Brain microvascular endothelial cell (primary cell): ENCODE measurements at regions not wholly inside any gene's neighbourhood (a gene's known extent, or its start where the extent isn't known, plus 50 kb on each side); places are given as distances from the start of the nearest gene placed in this dataset.

Experiments
- DNase-seq: peaks from one replicate; pipeline ENCODE4 v3.0.0-alpha.2; 2020
- H3K27ac ChIP-seq: fragments of 250-450 bp; sonication (Bioruptor Pico); 2 replicates; pipeline ENCODE4 v1.5.1; 2020; ENCODE audit warnings: mild to moderate bottlenecking, moderate library complexity
- H3K27me3 ChIP-seq: fragments of 250-450 bp; sonication (Bioruptor Pico); replicated peaks from 2 replicates; pipeline ENCODE4 v1.5.1; 2020; ENCODE audit warnings: mild to moderate bottlenecking
- H3K36me3 ChIP-seq: fragments of 250-450 bp; sonication (Bioruptor Pico); replicated peaks from 2 replicates; pipeline ENCODE4 v1.5.1; 2020; ENCODE audit warnings: mild to moderate bottlenecking
- H3K4me3 ChIP-seq: 2 replicates; pipeline ENCODE4 v1.5.1; 2011; ENCODE audit warnings: low read depth, mild to moderate bottlenecking, control low read depth, low read length, moderate library complexity
- in situ Hi-C: cut with HindIII; loops from 2 replicates; pipeline ENCODE4 v1.10.0; 2017; ENCODE audit warnings: low sequenced_read_pairs, low pct_ligation_motif_present
- TF ChIP-seq, protein P1 (sequence below): IDR thresholded peaks from 2 replicates; pipeline ENCODE4 v1.5.1; 2011; ENCODE audit warnings: low read depth, mild to moderate bottlenecking, moderate library complexity, low read length, control low read depth, inconsistent platforms; ENCODE audit errors: missing control alignments

DNA sequence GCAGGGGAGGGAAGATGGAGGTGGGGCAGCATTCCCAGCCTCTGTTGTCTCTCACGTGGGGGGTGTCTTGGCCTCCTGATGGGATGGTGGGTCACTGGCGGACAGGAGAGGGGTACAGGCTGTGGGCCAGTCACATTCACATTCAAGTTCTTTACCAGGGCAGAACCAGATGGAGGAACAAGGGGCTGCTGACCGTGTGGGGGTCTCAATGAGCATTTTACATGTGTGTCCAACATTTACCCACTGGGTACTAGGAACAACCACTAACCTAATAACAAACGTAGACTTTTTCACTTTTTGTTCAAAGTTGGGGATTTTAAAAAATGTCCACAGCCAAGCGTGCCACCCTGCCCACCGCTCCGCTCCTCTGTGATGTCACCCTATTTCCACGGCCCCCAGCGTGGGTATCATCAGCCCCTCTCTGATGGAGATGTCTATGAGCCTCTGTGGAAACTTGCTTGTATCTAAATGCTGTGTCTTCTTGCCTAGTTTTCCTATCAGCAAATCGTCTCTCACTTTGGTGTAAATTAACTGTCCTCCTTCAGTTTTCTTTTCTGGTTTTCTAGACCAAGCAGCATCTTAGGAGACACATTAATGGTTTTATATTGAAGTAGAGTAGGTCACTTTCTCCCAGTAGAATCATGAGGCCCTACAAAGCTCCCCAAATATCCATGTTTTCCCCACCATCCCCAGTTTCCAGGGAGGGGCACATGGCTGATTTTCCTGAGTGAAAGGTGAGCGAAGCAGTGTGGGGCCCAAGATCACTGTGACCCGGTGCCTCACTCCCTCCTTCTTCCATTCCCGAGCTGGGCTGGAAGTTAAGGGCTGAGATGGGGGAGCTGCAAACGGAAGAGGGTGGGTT lies 936.7 kb downstream of the BRD1 start:
- Histone ChIP-seq H3K27me3 (no peaks in the 10 kb centered on the region), H3K36me3 (no peaks in the 10 kb centered on the region), H3K27ac (no peak overlapping the region), H3K4me3 (no peak overlapping the region)
- in situ Hi-C loops: no loop called here
- no peak for DNase-seq
- TF ChIP-seq, protein P1, sequence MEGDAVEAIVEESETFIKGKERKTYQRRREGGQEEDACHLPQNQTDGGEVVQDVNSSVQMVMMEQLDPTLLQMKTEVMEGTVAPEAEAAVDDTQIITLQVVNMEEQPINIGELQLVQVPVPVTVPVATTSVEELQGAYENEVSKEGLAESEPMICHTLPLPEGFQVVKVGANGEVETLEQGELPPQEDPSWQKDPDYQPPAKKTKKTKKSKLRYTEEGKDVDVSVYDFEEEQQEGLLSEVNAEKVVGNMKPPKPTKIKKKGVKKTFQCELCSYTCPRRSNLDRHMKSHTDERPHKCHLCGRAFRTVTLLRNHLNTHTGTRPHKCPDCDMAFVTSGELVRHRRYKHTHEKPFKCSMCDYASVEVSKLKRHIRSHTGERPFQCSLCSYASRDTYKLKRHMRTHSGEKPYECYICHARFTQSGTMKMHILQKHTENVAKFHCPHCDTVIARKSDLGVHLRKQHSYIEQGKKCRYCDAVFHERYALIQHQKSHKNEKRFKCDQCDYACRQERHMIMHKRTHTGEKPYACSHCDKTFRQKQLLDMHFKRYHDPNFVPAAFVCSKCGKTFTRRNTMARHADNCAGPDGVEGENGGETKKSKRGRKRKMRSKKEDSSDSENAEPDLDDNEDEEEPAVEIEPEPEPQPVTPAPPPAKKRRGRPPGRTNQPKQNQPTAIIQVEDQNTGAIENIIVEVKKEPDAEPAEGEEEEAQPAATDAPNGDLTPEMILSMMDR: no peak

DNA sequence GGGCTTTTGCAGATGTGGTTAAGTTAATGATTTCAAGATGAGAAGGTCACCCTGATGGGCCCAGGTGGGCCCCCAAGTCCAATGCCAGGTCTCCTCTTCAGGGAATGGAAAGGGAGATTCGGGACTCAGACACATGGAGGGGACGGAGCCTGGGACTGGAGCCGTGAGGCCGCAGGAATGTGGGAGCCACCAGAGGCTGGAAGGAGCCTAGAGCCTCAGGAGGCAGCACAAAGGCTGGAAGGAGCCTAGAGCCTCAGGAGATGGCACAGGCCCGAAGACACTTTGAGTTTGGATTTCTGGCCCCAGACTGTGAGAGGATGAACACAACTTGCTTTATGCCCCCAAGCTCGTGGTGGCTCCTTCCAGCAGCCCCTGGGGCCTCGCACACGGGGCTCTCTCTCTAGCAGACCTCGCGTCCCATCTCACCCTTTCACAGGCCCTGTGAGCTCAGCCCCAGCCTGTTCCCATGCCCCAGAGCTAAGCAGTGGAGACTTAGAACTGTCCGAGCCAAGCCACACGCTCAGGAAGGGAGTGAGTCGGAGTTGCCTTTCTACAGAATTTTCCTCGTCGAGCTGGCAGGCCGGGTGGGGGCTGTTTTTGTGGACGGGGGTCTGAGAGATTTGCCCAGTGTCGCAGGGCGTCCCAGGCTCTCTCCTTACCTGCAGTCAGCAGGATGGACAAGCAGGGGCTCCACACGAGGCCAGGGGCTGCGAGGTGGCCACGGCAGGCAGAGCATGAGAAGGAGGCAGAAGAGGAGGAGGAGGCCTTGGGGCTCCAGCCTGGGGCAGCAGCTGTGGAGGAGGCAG lies 937.6 kb downstream of the BRD1 start:
- no peaks in the 10 kb centered on the region for H3K27me3 ChIP-seq
- no peaks in the 10 kb centered on the region for H3K36me3 ChIP-seq
- H3K27ac ChIP-seq: no peak overlapping the region
- TF ChIP-seq, protein P1: no peak
- in situ Hi-C loops: no loop called here
- no peak for DNase-seq
- no peak overlapping the region for H3K4me3 ChIP-seq

DNA sequence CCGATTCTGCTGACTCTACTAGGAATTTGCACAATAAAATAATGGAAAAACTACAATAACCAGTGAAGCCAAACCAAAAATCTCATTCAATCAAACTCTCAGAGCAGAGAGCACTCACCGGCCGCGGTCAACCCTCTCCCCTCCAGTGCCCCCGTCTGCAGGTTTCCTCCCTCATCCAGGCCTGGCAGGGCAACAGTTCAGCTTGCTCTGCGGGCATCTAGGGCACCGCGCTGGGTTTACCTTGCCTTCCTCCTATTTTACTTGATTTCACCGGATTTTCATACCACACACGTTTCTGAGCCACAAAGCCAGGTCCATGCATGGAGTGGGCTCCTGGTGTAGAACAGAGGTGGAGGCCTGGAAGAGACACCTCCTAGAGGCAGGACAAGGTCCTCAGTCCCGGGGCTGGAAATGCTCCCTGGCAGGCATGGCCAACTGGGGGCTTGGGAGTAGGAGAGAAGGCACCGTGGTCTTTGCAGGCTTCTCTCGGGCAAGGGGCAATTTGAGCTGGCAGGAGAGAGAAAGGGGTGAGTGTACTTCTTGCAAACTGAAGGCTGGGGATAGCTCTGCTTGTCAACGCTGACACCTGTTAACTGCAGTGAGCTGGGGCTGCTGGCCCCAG lies 938.4 kb downstream of the BRD1 start:
- no peak overlapping the region for H3K4me3 ChIP-seq
- TF ChIP-seq, protein P1: no peak

DNA sequence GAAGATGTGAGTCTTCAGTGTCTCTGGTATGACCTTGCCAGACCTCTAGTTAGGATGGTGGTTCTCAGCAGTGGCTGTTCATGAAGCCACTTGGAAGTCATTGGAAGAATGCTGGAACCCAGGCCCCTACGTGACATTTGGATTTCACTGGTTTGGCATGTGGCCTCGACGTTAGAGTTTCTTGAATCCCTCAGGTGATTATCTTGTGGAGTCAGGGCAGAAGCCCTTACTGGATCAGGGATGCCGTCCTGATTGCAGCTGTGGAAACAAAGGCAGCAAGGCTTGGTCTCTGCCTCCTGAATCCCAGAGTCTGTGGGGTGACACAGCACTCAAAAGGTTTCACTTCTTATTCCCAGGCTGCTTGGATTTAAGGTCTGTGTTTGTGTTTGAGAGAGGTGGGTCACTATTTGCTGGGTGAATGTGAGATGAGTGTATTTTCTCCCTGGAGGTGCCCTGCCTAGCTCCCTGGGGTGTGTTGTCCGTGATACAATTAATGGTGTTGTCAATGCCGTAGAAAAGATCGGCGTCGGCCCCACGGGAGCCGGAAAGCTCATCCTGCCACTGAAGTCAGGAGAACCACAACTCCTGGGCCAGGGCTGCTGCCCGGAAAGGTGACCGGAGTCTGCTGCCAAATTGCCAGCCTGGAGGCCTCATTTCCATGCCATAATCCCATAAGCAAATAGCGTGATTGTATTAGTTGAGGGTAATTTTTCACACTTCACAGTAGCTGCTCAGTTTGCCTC lies 939.0 kb downstream of the BRD1 start:
- Histone ChIP-seq H3K36me3 (no peaks in the 10 kb centered on the region), H3K4me3 (no peak overlapping the region), H3K27me3 (no peaks in the 10 kb centered on the region), H3K27ac (no peak overlapping the region)
- TF ChIP-seq, protein P1: no peak
- in situ Hi-C loops: no loop called here
- no peak for DNase-seq

More for the DNA sequence above, 938.4 kb downstream of the BRD1 start:
- in situ Hi-C loops: no loop called here
- H3K27ac ChIP-seq: no peak overlapping the region
- H3K27me3 ChIP-seq: no peaks in the 10 kb centered on the region
- no peak for DNase-seq
- H3K36me3 ChIP-seq: no peaks in the 10 kb centered on the region

DNA sequence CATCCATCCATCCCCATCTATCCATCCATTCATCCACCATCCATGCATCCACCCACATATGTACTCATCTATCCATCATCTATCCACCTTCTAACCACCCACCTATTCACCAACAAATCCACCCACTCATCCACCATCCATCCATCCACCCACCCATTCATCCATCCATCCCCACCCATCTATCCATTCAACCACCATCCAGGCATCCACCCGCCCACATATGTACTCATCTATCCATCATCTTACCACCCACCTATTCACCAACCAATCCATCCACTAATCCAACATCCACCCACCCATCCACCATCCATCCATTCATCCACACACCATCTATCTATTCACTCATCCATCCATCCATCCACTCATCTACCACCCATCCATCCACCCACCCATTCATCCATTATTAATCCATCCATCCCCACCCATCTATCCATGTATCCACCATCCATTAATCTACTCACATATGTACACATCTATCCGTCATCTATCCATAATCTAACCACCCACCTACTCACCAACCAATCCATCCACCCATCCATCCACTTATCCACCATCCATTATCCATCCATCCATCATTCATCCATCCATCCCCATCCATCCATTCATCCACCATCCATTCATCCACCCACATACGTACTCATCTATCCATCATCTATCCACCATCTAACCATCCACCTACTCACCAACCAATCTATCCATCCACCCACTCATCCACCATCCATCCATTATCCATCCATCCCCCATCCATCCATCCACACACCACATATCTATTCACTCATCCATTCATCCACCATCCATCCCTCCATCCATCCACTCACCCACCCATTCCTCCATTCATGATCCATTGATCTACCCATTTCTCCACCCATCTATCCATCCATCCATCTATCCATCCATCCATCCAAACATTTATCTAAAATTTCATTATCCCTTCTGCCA lies 940.0 kb downstream of the BRD1 start:
- Histone ChIP-seq H3K27me3 (no peaks in the 10 kb centered on the region), H3K27ac (no peak overlapping the region), H3K36me3 (no peaks in the 10 kb centered on the region), H3K4me3 (no peak overlapping the region)
- TF ChIP-seq, protein P1: no peak
- DNase-seq: no peak
- in situ Hi-C loops: no loop called here
